Smooth muscle cell (in vitro differentiated cells): ENCODE measurements at regions not wholly inside any gene's neighbourhood (a gene's known extent, or its start where the extent isn't known, plus 50 kb on each side); places are given as distances from the start of the nearest gene placed in this dataset.
A peak's percentile ranks its signal among the peaks of the same experiment; 100 is the strongest.
"Not testable (repeated sequence)": the region's sequence is repeated elsewhere in the genome, so short reads cannot be mapped to it uniquely, and the experiment has no call there.

ENCODE experiments used
- DNase-seq: peaks from one replicate; lab custom pipeline; 2025; ENCODE audit not compliant: unreplicated experiment; lab: John Stamatoyannopoulos, UW
- H2AFZ ChIP-seq: fragments of 200-600 bp; sonication (generic); 2 replicates; pipeline ENCODE4 v1.6.0; 2016; ENCODE audit warnings: antibody characterized with exemption, low read depth, mild to moderate bottlenecking
- H3F3A ChIP-seq: fragments of 200-600 bp; sonication (generic); 2 replicates; pipeline ENCODE4 v1.6.0; 2017; ENCODE audit warnings: antibody characterized with exemption, low read depth
- H3K27ac ChIP-seq: fragments of 200-600 bp; sonication (generic); 2 replicates; pipeline ENCODE4 v1.5.1; 2016; ENCODE audit warnings: low read depth, mild to moderate bottlenecking
- H3K27me3 ChIP-seq: fragments of 200-600 bp; sonication (generic); 2 replicates; pipeline ENCODE4 v1.6.1; 2016; ENCODE audit warnings: low read depth, mild to moderate bottlenecking
- H3K36me3 ChIP-seq: fragments of 200-600 bp; sonication (generic); 2 replicates; pipeline ENCODE4 v1.5.1; 2016; ENCODE audit warnings: low read depth
- H3K4me1 ChIP-seq: fragments of 200-600 bp; sonication (generic); 2 replicates; pipeline ENCODE4 v1.5.1; 2016; ENCODE audit warnings: low read depth
- H3K4me2 ChIP-seq: fragments of 200-600 bp; sonication (generic); 2 replicates; pipeline ENCODE4 v1.6.0; 2016; ENCODE audit warnings: mild to moderate bottlenecking
- H3K4me3 ChIP-seq: fragments of 200-600 bp; sonication (generic); 2 replicates; pipeline ENCODE4 v1.5.1; 2016; ENCODE audit warnings: mild to moderate bottlenecking
- H3K79me2 ChIP-seq: fragments of 200-600 bp; sonication (generic); 2 replicates; pipeline ENCODE4 v1.6.0; 2016; ENCODE audit warnings: low read depth, mild to moderate bottlenecking
- H3K9ac ChIP-seq: fragments of 200-600 bp; sonication (generic); 2 replicates; pipeline ENCODE4 v1.6.0; 2016; ENCODE audit warnings: low read depth
- H3K9me3 ChIP-seq: fragments of 200-600 bp; sonication (generic); replicated peaks from 2 replicates; pipeline ENCODE4 v1.5.1; 2016; ENCODE audit warnings: low read depth
- H4K20me1 ChIP-seq: fragments of 200-600 bp; sonication (generic); 2 replicates; pipeline ENCODE4 v1.6.0; 2016; ENCODE audit warnings: low read depth
- CTCF ChIP-seq: fragments of 200-600 bp; sonication (generic); IDR thresholded peaks from 2 replicates; pipeline ENCODE4 v1.5.1; 2017; ENCODE audit warnings: borderline replicate concordance, mild to moderate bottlenecking, antibody characterized with exemption; ENCODE audit not compliant: insufficient read depth, poor library complexity, severe bottlenecking
- WGBS: methylation state at CpG from one replicate; pipeline ENCODE4 v1.1.7; 2016; ENCODE audit warnings: low lambda C conversion rate; 5-methylcytosine and 5-hydroxymethylcytosine counted together

DNA sequence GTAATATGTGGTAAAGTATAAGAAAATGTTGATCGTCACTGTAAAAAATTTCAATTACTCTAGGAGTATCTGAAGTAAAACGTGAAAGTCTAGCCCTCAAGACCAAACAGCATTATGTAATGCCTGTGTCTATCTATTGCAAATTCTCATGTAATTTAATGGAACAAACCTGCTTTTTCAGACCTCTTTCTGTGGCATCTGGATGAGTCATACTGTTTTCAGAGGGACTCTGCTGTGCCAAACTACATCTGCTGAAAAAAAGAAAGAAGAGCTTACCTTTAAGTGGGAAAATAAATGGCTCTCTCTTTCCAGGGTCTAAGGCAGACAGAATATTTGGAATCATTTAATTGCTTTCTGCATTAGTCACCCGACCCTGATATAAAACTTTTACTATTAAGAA, 89.8 kb upstream of the ARMCX2 start:
- Histone ChIP-seq H3K36me3 (no peaks in the 10 kb centered on the region), H2AFZ (no peak overlapping the region), H3K79me2 (no peaks in the 10 kb centered on the region), H3F3A (no peaks in the 10 kb centered on the region), H3K4me3 (no peak overlapping the region), H3K9ac (no peak overlapping the region), H3K9me3 (no peaks in the 10 kb centered on the region), H3K4me1 (no peaks in the 10 kb centered on the region), H3K27me3 (no peaks in the 10 kb centered on the region), H3K27ac (no peak overlapping the region), H4K20me1 (no peaks in the 10 kb centered on the region), H3K4me2 (no peak overlapping the region)
- no peak for DNase-seq
- no peak for TF ChIP-seq CTCF
- WGBS: 51% methylated on average over 3 of the region's 3 CpGs

DNA sequence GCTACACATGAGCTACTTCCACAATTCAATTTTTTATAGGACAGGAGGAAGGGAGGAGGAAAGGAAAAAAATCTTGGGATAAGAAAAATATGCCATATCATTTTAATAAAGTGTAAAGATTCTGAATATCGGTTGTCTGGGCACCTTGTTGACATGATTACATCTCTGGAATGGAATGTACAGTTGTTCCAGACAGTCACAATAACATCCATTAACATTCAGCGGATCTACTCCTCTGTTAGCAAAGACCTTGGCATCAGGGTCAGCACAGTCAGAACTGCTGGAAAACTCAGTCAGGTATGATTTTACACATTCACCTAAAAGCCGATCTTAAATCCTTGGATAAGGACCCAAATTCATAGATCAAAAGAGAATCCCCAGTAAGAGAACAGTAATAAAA, 85.4 kb upstream of the ARMCX2 start:
- no peak for DNase-seq
- no peaks in the 10 kb centered on the region for H3F3A ChIP-seq
- peak overlapping the region; percentile 49 for H2AFZ ChIP-seq
- no peaks in the 10 kb centered on the region for H3K36me3 ChIP-seq
- H3K4me3 ChIP-seq: no peak overlapping the region
- H4K20me1 ChIP-seq: no peaks in the 10 kb centered on the region
- H3K9me3 ChIP-seq: no peaks in the 10 kb centered on the region
- 48% methylated on average over 3 of the region's 3 CpGs for WGBS
- H3K9ac ChIP-seq: no peak overlapping the region
- no peaks in the 10 kb centered on the region for H3K4me1 ChIP-seq
- no peak overlapping the region for H3K27ac ChIP-seq
- no peaks in the 10 kb centered on the region for H3K27me3 ChIP-seq
- no peaks in the 10 kb centered on the region for H3K79me2 ChIP-seq
- H3K4me2 ChIP-seq: no peak overlapping the region
- TF ChIP-seq CTCF: no peak

DNA sequence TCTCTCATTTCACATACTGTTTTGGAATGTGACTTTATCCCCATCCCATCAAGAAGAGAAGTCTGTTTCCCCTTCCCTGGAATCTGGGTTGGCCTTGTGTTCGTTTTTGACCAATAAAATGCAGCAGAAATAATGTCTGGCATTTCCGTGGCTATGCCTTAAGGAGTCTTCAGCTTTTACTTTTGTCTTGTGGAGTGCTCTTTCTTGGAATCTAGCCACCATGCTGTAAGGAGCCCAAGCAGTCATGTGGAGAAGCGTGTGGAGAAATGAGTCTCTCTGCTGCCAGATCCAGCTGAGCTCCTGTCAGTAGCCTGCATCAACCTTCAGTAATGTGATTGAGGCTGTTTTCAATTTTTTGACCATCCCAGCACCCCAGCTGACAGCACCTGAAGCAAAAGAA, 84.4 kb upstream of the ARMCX2 start:
- H3K27me3 ChIP-seq: no peaks in the 10 kb centered on the region
- no peak overlapping the region for H3K27ac ChIP-seq
- no peaks in the 10 kb centered on the region for H3F3A ChIP-seq
- 65% methylated on average over 3 of the region's 3 CpGs for WGBS
- no peaks in the 10 kb centered on the region for H3K9me3 ChIP-seq
- no peak for TF ChIP-seq CTCF
- no peaks in the 10 kb centered on the region for H4K20me1 ChIP-seq
- H3K36me3 ChIP-seq: no peaks in the 10 kb centered on the region
- H3K9ac ChIP-seq: no peak overlapping the region
- H3K4me2 ChIP-seq: no peak overlapping the region
- no peak for DNase-seq
- H3K4me3 ChIP-seq: no peak overlapping the region
- H2AFZ ChIP-seq: no peak overlapping the region
- no peaks in the 10 kb centered on the region for H3K79me2 ChIP-seq
- H3K4me1 ChIP-seq: no peaks in the 10 kb centered on the region

GRCh38 chrX:101740642-101741041, 81.0 kb upstream of the ARMCX2 start:
- no peaks in the 10 kb centered on the region for H4K20me1 ChIP-seq
- H3F3A ChIP-seq: no peaks in the 10 kb centered on the region
- H3K79me2 ChIP-seq: no peaks in the 10 kb centered on the region
- no peak overlapping the region for H2AFZ ChIP-seq
- DNase-seq: no peak
- H3K4me3 ChIP-seq: no peak overlapping the region
- H3K4me2 ChIP-seq: no peak overlapping the region
- TF ChIP-seq CTCF: no peak
- no peak overlapping the region for H3K9ac ChIP-seq
- no peak overlapping the region for H3K27ac ChIP-seq
- 29% methylated on average over 2 of the region's 2 CpGs for WGBS
- no peaks in the 10 kb centered on the region for H3K4me1 ChIP-seq
- H3K9me3 ChIP-seq: no peaks in the 10 kb centered on the region
- no peaks in the 10 kb centered on the region for H3K36me3 ChIP-seq
- H3K27me3 ChIP-seq: no peaks in the 10 kb centered on the region

GRCh38 chrX:101738867-101739266, 79.2 kb upstream of the ARMCX2 start:
- H3K9ac ChIP-seq, H3K27me3 ChIP-seq, H3K9me3 ChIP-seq, DNase-seq, H3K4me2 ChIP-seq, H3K4me1 ChIP-seq, H4K20me1 ChIP-seq, H2AFZ ChIP-seq, H3K27ac ChIP-seq, H3K4me3 ChIP-seq, H3K36me3 ChIP-seq, H3K79me2 ChIP-seq, H3F3A ChIP-seq: not testable (repeated sequence)
- WGBS: 91% methylated on average over 22 of the region's 24 CpGs

DNA sequence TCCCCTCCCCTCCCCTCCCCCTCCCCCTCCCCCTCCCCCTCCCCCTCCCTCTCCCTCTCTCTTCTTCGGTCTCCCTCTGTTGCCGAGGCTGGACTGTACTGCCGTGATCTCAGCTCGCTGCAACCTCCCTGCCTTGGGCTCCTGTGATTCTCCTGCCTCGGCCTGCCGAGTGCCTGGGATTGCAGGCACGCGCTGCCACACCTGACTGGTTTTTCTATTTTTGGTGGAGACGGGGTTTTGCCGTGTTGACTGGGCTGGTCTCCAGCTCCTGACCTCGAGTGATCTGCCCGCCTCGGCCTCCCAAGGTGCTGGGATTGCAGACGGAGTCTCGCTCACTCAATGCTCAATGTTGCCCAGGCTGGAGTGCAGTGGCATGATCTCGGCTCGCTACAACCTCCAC, 78.8 kb upstream of the ARMCX2 start:
- H3K36me3 ChIP-seq, H3K4me1 ChIP-seq, H3F3A ChIP-seq, H3K9me3 ChIP-seq, H3K4me3 ChIP-seq, H3K27ac ChIP-seq, H2AFZ ChIP-seq, H3K79me2 ChIP-seq, H3K9ac ChIP-seq, DNase-seq, H3K4me2 ChIP-seq, H3K27me3 ChIP-seq, H4K20me1 ChIP-seq: not testable (repeated sequence)
- 94% methylated on average over 16 of the region's 17 CpGs for WGBS
